Activated CD8-positive, alpha-beta memory T cell treated with anti-CD3 and anti-CD28 coated beads, Interleukin-2, amount 50 U/mL, for 24 hours (primary cell): ENCODE measurements at regions not wholly inside any gene's neighbourhood (a gene's known extent, or its start where the extent isn't known, plus 50 kb on each side); places are given as distances from the start of the nearest gene placed in this dataset.
"Not testable (repeated sequence)": the region's sequence is repeated elsewhere in the genome, so short reads cannot be mapped to it uniquely, and the experiment has no call there.

Source experiments
- DNase-seq: peaks from one replicate; pipeline ENCODE4 v3.0.0-alpha.2; 2020; ENCODE audit errors: extremely low read depth

- DNase-seq: no peak
Observed at GRCh38 chr1:91098299-91098906, 76.6 kb upstream of the ZNF644 start.

- DNase-seq: not testable (repeated sequence)
Observed at GRCh38 chr1:91095321-91095720, 73.5 kb upstream of the ZNF644 start.

DNA sequence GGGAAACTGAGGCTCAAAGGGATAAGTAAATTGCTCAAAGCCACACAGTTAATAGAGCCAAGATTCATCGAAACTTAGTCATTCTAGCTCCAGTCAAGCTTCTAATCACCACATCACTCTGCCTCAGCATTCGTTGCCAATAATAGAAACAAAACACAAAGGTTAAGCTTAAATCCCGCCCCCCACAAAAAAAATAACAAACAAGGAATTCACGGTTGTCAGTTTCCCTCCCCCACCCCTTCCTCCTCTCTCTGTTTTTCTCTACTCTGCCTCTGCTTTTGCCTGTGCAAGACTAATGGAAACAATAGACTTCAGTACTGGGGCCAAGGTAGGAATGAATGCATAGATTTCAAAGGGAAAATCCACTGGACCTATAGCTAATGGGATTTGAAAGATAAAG is 70.7 kb upstream of the ZNF644 start:
- no peak for DNase-seq

GRCh38 chr1:91091812-91092211 is 70.0 kb upstream of the ZNF644 start:
- DNase-seq: no peak

DNA sequence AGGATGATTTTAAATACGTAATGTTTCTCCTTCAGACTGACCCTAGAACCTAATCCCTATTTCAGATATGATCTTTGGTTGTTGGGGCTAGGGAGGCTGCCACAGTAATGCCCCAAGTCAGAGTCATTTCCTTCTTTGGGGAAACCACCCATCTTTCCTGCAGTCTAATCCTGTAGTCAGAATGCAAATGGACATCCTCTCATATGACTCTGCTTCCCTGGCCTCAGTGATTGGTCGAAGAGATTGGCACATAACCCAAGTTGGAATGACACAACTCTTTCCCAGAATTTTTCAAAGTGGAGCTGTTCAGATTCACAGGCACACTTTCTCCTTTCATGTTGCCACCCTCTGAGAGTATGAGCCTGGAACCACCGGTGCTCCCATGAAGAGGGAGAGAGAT is 58.8 kb upstream of the ZNF644 start:
- no peak for DNase-seq

DNA sequence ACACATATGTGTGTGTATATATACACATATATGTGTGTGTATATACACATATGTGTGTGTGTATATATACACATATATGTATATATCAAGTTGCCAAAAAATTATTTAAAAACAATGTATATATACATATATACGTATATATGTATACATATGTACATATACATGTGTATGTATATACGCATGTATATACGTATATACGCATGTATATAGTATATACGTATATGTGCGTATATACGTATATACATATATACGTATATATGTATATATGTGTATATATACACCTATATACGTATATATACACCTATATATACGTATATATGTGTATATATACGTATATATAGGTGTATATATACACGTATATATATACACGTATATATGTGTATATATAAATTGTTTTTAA is 57.0 kb upstream of the ZNF644 start:
- DNase-seq: no peak

DNA sequence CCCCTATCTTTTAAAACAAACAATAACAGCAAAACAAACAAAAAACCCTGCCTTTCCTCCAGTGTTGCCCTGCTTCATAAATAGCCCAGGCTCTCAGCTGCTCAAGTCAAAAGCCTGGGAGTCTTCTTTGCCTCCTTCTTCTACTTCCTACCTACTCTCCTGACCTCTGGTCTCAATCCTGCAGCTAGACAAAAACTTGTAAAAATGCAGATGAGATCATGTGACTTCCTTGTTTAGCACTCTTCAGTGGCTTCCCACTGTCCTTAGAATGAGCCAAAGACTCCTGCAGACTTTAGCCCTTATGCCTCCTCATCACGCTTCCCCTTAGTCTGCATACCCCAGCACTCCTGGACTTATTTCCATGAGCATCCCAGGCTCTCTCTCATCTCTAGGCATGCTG is 55.0 kb upstream of the ZNF644 start:
- no peak for DNase-seq

DNA sequence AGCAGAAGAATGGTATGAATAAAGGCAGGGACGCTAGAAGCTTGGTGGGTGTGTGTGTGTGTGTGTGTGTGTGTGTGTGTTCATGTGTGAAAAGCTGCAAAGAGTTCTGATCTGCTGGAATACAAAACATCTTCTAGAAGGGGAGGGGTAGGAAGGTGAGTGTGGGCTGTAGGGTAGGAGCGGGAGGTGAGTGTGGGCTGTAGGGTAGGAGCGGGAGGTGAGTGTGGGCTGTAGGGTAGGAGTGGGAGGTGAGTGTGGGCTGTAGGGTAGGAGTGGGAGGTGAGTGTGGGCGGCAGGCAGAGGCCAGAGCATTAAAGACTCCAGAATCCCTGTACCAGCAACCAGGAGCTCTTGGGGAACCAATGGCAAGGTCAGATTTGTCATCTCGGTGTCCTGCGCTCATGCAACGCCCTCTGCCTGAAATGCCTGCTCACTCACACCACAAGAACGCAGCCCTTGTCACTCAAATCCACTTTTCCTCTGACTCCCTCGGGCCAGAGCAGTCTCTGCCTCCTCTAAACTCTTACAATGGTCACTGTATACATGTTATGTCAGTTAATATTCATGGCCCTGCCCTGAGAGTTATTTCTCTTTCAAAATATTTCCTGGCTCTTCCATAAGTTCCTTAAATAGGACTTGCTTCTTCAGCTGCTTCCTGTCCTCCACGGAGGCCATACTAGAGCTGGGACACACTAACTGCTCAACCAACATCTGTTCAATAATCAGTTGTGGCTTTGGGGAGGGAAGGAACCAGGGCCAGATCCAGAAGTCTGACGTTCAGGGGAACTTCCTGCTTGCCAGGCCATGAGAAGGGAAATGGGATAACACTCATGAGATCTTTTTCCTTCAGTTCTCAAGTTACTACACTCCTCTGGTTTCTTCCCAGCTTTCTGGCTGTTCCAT is 53.6 kb upstream of the ZNF644 start:
- DNase-seq: no peak

DNA sequence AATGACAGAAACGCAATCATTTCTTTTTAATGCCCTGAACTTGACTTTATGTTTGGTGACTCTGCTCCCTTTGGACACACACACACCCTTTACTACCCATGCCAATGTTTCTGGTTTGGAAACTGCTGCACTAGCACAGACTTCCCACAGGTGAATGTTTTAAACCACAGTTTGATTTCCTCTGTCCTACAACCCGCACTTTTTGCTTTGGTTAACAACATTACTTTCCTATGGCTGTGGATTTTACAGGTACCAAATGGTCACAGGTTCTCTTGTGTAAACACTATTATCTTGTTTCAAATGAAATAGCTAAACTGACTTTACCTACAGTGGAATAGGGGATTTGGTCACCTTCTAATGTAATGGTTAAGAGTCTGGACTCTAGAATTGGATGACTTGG is 51.5 kb upstream of the ZNF644 start:
- DNase-seq: no peak

DNA sequence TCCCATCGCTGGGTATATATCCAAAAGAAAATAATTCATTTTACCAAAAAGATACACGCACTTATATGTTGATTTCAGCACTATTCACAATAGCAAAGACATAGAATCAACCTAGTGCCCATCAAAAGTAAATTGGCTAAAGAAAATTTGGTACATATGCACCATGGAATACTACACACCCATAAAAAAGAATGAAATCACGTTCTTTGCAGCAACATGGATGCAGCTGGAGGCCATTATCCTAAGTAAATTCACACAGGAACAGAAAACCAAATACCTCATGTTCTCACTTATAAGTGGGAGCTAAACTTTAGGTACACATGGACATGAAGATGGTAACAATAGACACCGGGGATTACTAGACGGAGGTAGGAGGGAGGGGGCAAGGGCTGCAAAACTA is 50.0 kb upstream of the ZNF644 start:
- DNase-seq: no peak
